HG03108 (cell line): ENCODE measurements at regions not wholly inside any gene's neighbourhood (a gene's known extent, or its start where the extent isn't known, plus 50 kb on each side); places are given as distances from the start of the nearest gene placed in this dataset.
"Not testable (repeated sequence)": the region's sequence is repeated elsewhere in the genome, so short reads cannot be mapped to it uniquely, and the experiment has no call there.

Experiments used
- ATAC-seq: cut with Tn5 transposase; IDR thresholded peaks from one replicate; pipeline ENCODE4 v1.9.1; 2021; ENCODE audit warnings: moderate library complexity; ENCODE audit not compliant: unreplicated experiment

DNA sequence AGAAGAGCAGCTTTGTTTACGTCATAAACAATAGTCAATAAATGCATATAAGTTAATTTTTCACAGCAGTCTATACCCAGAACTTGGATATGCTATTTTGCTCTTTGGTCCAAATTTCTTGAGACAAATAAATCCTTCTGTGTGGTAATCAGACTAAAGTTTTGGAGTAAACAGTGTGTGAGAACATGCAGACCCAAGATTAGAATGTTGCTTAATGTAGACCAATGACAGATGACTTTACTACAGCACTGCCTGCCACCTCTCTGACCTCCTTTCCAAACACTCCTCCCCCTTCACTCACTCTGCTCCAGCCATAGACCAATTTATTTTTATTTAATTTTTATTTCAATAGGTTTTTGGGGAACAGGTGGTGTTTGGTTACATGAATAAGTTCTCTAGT lies 115.3 kb upstream of the TANK start:
- ATAC-seq: no peak

- no peak for ATAC-seq
These were observed 114.5 kb upstream of the TANK start for GRCh38 chr2:161045726-161046125.

GRCh38 chr2:161046876-161047275 lies 113.4 kb upstream of the TANK start:
- ATAC-seq: no peak

DNA sequence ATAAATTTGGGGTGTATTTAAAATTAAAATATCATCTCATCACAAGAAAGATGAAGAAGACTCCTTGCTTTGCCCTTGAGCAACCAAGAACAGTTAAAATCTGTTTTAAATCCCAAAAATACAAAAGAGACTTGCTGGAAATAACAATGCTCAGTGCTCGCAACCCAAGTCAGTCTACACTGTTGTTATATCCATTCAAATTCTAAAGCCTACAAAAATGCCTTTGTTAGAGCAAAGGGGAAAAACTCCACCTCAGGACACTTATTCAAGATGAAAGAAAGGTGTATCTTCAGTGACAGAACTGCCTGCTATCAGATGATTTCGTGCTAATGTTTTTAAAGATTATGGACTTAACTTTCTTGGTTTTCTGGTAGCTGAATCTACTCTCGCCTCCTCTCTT lies 111.9 kb upstream of the TANK start:
- ATAC-seq: no peak

DNA sequence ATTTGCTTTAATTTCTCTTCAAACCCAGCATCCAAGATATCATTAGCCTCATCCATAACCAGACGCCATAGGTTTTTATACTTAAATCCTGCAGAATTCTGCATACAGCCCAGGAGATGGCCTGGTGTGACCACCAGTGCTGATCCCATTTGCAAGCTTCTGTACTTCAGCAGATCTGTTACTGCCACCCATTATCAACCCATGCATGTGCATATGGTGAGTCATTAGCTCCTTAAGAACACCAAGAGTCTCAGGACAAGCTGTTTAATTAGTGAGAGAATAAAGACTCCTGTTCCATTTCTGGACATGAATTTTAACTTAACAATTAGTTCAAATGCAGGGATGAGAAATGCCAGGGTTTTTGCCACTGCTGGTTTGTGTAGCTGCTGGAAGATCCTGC lies 110.7 kb upstream of the TANK start:
- no peak for ATAC-seq

- ATAC-seq: no peak
These were observed 108.0 kb upstream of the TANK start for GRCh38 chr2:161052214-161052613.

- ATAC-seq: no peak
These were observed 104.9 kb upstream of the TANK start for GRCh38 chr2:161055289-161055688.

DNA sequence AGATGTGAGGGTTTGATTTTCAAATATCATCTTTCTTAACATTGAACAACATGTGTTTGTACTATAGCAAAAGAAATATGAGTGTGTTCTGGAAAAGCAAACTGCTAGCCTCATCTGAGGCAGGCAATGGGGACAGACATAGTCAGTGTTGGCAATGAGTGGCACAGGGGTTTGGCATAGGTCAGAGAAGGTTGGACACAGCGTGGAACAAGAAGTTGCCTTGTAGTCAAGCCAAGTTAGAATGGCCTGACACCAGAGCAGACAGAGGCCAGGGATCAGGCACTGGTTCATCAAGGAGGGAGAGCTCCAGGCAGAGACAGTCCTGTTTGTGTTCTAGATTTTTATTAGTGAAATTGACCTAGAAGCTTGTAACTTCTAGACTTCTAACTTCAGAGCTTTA lies 100.8 kb upstream of the TANK start:
- ATAC-seq: no peak

- ATAC-seq: no peak
These were observed 98.4 kb upstream of the TANK start for GRCh38 chr2:161061786-161062185.

DNA sequence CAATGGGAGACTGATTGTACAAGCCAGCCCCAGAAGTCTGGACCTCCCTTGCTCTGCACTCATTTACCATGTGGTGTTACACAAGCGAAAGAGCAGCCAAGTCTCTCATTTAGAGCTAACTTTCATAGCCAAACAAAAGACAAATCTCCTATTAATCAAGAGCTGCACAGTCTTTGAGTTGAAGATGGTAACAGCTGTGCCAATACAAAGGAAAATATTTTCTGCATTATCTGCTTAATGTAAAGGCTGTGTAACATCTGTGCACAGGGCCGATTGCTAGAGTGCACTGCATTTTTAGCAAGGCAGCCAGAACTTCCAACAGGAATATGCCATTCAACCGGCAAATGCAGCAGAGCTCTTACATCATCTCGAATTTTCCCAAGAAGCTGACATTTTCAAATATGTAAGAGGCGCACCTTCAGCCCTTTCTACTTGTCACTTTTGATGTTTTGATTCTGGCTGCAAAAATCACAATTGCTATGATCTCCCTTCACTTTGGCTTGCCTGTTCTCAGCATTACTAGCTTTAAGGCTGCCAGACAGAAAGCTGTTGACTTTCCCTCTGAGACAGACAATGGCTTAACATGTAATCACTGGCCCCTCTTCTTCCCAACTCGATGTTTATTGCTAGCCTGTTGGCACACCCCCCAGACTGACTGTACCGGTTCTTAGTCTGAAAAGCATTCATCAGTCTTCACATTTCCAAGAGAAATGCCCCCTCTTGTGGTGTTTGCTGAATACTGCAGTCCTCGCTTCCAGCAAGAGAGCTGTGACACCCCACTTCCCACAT lies 96.9 kb upstream of the TANK start:
- ATAC-seq: peak; percentile 91

GRCh38 chr2:161063946-161064306 lies 96.3 kb upstream of the TANK start:
- ATAC-seq: peak; percentile 18

- no peak for ATAC-seq
These were observed 92.3 kb upstream of the TANK start for GRCh38 chr2:161067846-161068350.

GRCh38 chr2:161068670-161069069 lies 91.6 kb upstream of the TANK start:
- ATAC-seq: no peak

GRCh38 chr2:161070693-161071479 lies 89.3 kb upstream of the TANK start:
- no peak for ATAC-seq

- ATAC-seq: not testable (repeated sequence)
These were observed 87.8 kb upstream of the TANK start for GRCh38 chr2:161072436-161072835.

DNA sequence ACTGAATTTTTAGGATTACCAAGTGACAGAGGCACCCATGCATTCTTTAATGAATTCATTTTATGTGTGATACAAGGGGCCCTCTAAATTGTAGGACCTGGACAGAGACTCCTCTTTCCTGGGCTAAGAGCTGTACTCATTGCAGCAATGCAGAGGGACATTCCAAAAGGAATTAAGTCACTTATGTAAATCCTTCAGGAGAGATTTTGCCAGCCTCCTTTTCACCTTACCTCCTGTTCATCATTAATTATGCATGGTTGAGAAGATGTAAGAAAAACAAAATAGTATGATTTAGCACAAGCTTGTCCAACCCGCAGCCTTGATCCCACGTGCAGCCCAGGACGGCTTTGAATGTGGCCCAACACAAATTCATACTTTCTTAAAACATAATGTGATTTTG lies 84.5 kb upstream of the TANK start:
- ATAC-seq: no peak

DNA sequence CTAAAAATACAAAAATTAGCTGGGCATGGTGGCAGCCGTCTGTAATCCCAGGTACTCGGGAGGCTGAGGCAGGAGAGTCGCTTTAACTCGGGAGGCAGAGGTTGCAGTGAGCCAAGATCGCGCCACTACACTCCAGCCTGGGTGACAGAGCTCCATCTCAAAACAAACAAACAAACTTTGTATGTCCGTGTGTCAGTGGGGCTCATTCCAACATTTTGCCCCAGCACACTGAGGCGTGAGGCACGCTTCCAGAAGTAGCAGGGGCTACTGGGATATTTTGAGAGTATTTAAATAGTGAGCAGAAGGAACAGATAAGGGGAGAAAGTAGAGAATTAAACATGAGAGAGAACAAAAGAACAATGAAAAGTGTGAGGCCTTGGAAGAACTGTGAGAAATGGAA lies 83.3 kb upstream of the TANK start:
- no peak for ATAC-seq

- peak; percentile 84 for ATAC-seq
These were observed 82.6 kb upstream of the TANK start for GRCh38 chr2:161077367-161078210.

DNA sequence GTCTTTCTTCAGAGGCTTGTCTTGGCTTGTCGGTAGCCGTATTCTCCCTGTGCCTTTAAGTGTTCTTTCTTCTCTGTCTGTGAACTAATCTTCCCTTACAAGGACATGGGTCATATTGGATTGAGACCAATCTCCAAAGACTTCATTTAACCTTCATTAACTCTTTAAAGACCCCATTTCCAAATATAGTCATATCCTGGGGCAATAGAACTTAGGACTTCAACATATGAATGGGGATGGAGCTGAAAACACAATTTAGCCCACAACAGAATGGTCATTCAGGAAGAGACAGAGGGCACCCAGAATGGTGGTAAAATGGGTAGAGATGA lies 82.1 kb upstream of the TANK start:
- ATAC-seq: no peak

DNA sequence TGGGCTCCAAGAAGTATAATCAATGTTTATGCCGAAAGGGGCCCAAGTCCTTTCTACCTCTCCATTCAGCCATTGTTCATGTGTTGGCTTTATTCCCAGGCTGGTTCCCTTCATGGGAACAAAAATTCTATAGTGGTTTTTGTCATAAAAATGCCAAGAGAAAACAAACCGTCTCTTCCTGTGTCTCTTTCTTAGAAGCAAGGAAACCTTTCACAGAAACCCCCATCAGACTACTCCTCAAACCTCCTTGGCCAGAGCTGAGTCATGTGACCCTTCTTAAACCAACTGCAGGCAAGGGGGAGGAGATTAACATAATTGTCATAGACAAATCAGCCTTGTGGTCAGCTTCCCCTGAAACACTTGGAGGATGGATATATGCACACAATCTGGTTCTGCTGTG lies 75.1 kb upstream of the TANK start:
- ATAC-seq: no peak

DNA sequence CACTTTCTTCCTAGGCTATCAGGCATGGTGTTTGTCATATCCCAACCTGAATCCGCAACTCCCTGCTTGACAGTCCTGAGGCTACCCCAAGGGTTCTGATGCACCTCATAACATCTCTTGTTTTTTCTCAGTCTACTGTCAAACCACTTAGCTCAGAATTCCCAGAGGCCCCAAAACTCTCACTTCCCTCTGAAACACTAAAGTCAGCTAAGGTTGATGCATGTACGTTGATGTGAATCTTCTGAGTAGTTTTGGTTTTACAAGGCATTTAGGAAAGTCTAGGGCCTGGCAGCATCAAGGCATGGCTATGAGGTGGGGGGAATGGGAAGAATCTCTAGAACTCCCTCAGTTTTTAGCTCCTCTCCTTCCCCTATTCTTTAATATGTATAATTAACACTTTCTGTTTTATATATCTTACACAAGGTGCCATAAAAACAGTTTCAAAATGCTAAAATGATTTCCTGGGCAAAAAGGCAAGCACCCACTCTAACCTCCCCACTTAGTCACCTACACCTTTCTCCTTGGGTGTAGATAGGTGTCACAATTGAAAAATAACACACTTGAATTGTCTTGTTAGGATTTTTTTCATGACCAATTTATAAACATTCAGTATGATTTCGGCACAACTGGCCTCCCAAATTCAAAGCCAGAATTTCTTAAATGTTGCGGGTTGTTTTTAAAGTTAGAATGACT lies 71.4 kb upstream of the TANK start:
- peak; percentile 77 for ATAC-seq
